ENCODE measurements at regions not wholly inside any gene's neighbourhood (a gene's known extent, or its start where the extent isn't known, plus 50 kb on each side); places are given as distances from the start of the nearest gene placed in this dataset.

DNA sequence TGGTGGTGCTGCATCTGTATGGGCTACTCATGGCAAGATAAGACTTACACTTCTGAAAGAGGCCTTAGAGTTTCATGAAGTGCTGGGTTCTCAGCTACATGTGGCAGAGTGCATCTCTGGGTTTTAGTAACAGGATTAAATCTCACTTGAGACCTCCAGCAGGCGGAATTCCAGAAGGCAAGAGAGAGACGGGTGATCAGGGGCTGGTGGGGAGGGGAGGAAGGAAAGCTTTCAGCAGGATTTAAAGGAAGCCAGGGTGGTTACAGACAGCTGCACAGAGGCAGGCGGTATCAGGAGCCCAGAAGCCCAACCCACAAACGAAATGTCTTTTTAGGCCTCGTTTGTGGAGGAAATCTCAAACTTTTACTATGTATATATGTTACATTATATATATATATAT, 56.2 kb upstream of the CD82 start:
- no peak for DNase-seq (ENCODE audit: extremely low read depth, low read depth)
- TF ChIP-seq, protein P1, sequence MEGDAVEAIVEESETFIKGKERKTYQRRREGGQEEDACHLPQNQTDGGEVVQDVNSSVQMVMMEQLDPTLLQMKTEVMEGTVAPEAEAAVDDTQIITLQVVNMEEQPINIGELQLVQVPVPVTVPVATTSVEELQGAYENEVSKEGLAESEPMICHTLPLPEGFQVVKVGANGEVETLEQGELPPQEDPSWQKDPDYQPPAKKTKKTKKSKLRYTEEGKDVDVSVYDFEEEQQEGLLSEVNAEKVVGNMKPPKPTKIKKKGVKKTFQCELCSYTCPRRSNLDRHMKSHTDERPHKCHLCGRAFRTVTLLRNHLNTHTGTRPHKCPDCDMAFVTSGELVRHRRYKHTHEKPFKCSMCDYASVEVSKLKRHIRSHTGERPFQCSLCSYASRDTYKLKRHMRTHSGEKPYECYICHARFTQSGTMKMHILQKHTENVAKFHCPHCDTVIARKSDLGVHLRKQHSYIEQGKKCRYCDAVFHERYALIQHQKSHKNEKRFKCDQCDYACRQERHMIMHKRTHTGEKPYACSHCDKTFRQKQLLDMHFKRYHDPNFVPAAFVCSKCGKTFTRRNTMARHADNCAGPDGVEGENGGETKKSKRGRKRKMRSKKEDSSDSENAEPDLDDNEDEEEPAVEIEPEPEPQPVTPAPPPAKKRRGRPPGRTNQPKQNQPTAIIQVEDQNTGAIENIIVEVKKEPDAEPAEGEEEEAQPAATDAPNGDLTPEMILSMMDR (IDR thresholded peaks at IDR 0.05; ENCODE audit: low read depth, low read length, missing control alignments): no peak
- no peak overlapping the region for H3K4me3 ChIP-seq (replicated peaks; ENCODE audit: low read depth, low read length)

DNA sequence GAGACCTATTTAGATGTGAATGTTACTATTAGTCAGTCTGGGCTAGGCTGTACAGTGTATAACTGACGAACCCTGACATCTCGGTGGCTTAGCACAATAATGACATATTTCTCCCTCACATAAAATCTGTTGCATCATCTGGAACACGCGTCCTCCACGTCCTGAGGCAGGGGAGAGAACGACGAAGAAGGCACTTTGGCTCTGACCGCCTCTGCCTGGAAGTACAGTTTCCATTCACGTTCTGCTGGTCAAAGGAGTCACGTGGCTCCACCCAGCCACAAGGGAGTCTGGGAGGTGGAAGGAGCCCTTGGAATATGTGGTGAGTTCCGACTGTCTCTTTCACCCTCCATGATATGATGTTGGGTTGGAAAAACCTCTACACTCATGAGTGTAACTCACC, 55.1 kb upstream of the CD82 start:
- TF ChIP-seq, protein P1 (IDR thresholded peaks at IDR 0.05; ENCODE audit: low read depth, low read length, missing control alignments): no peak
- no peak overlapping the region for H3K4me3 ChIP-seq (replicated peaks; ENCODE audit: low read depth, low read length)
- no peak for DNase-seq (ENCODE audit: extremely low read depth, low read depth)

DNA sequence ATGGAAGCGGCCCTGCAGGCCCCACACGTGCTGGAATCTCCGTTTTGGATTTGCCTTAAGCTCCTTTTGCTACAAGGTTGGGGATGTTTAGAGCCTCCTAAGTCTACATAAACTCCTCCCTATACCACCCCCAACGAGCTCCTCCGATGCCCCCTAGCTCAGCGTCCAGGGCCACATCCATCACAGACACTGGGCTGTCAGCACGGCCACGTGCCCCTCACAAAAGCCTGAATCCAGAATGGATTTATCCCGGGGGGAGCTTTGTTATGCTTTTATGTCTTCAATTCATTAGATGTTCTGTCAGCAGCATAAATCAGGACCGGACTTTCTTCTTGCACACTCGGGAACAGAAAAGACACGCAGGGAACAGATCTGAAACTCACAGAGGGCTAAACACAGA, 52.6 kb upstream of the CD82 start:
- no peak for DNase-seq (ENCODE audit: extremely low read depth, low read depth)
- TF ChIP-seq, protein P1 (IDR thresholded peaks at IDR 0.05; ENCODE audit: low read depth, low read length, missing control alignments): no peak
- H3K4me3 ChIP-seq (replicated peaks; ENCODE audit: low read depth, low read length): no peak overlapping the region

DNA sequence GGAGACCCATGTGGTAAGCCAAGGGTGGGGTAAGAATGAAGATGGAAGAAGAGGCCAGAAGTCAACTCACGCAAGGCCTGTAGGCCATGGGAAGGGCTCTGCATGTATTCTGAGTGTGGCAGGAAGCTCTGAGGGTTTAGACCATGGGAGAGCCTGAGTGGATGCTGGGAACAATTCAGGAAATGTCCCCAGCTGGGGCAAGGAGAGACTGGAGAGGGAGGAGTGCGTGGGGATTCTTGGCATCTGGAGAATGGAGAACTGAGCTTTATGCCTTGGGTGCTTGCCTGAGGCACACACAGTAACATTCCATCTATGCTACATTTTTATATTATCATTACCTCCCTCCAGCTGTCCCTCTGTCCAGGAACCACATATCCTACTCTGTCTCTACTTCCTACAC, 50.4 kb upstream of the CD82 start:
- H3K4me3 ChIP-seq (replicated peaks; ENCODE audit: low read depth, low read length): no peak overlapping the region
- DNase-seq (ENCODE audit: extremely low read depth, low read depth): no peak
- TF ChIP-seq, protein P1 (IDR thresholded peaks at IDR 0.05; ENCODE audit: low read depth, low read length, missing control alignments): no peak
